HepG2 (cell line): ENCODE measurements at regions not wholly inside any gene's neighbourhood (a gene's known extent, or its start where the extent isn't known, plus 50 kb on each side); places are given as distances from the start of the nearest gene placed in this dataset.

Experiments
- ATAC-seq: fragments of 200-7000 bp; cut with Tn5 transposase; 3 replicates; pipeline ENCODE4 v1.9.1; 2020; ENCODE audit warnings: mild to moderate bottlenecking, moderate library complexity
- BruUV-seq: library from RNA; stranded (reverse); fragments of 400-500 nt; replicated peaks from 2 replicates; lab custom pipeline; 2021; lab: Mats Ljungman, UMichigan
- CTCF ChIA-PET: fragments of 300-600 bp; formaldehyde crosslinking; extraction: SDS; loops from one replicate; lab custom pipeline; 2021; ENCODE audit warnings: low total read pairs, inconsistent platforms, low intra/inter-chr PET ratio; lab: Yijun Ruan, JAX
- POLR2A ChIA-PET: fragments of 350-600 bp; sonication (Branson Sonifier 250); formaldehyde crosslinking; loops from one replicate; lab custom pipeline; 2020; ENCODE audit warnings: antibody characterized with exemption, inconsistent platforms; lab: Yijun Ruan, JAX
- DNase-seq: peaks from one replicate; pipeline ENCODE4 v3.0.0-alpha.2; 2015; ENCODE audit warnings: low spot score
- FAIRE-seq: peaks from 3 replicates; lab custom pipeline; 2011; peaks lifted over from hg19 to GRCh38; lab: Jason Lieb, UNC
- H2AFZ ChIP-seq: one replicate; pipeline ENCODE4 v1.6.1; 2011; ENCODE audit warnings: low read length, inconsistent platforms
- H3K27ac ChIP-seq: fragments of 300-600 bp; 3 replicates; pipeline ENCODE4 v1.8.0; 2011; ENCODE audit warnings: mixed run types, mild to moderate bottlenecking, mixed read lengths, low read length, inconsistent platforms; ENCODE audit not compliant: insufficient read depth; ENCODE audit errors: extremely low read length
- H3K27me3 ChIP-seq, 2 experiments: fragments of 200-600 bp in 1 of 2; 2 replicates in 1 of 2; 3 replicates in 1 of 2; pipeline versions ENCODE4 v1.6.0 to v1.8.0; 2011; ENCODE audit warnings: low read length in 2 of 2, mild to moderate bottlenecking in 2 of 2, moderate library complexity in 2 of 2, inconsistent platforms in 1 of 2; ENCODE audit not compliant: insufficient read depth in 2 of 2, control insufficient read depth in 1 of 2
- H3K36me3 ChIP-seq, 2 experiments: fragments of 200-600 bp in 1 of 2; replicated peaks in 1 of 2; 2 replicates in 1 of 2; 3 replicates in 1 of 2; pipeline versions ENCODE4 v1.5.1 to v1.8.0; 2011; ENCODE audit warnings: low read length in 2 of 2, inconsistent platforms in 1 of 2; ENCODE audit not compliant: insufficient read depth in 2 of 2, control insufficient read depth in 1 of 2
- H3K4me1 ChIP-seq: 2 replicates; pipeline ENCODE4 v1.5.1; 2012; ENCODE audit warnings: low read length, inconsistent platforms; ENCODE audit not compliant: insufficient read depth
- H3K4me2 ChIP-seq: 2 replicates; pipeline ENCODE4 v1.6.0; 2011; ENCODE audit warnings: low read depth, low read length, inconsistent platforms
- H3K4me3 ChIP-seq, 3 experiments: fragments of 200-600 bp in 1 of 3; sonication (generic), shearing (Covaris generic) in 1 of 3; replicated peaks in 1 of 3; 2 replicates each; pipeline ENCODE4 v1.5.1; 2011 to 2016; ENCODE audit warnings: low read length in 3 of 3, inconsistent platforms in 2 of 3, low read depth in 2 of 3, mild to moderate bottlenecking in 2 of 3, control low read depth in 1 of 3, mixed read lengths in 1 of 3; ENCODE audit not compliant: insufficient read depth in 1 of 3
- H3K79me2 ChIP-seq: one replicate; pipeline ENCODE4 v1.6.1; 2011; ENCODE audit warnings: low read length, inconsistent platforms; ENCODE audit not compliant: insufficient read depth
- H3K9ac ChIP-seq: 2 replicates; pipeline ENCODE4 v1.6.0; 2011; ENCODE audit warnings: mild to moderate bottlenecking, low read depth, low read length, inconsistent platforms; ENCODE audit not compliant: insufficient read depth
- H3K9me3 ChIP-seq: 2 replicates; pipeline ENCODE4 v1.5.1; 2012; ENCODE audit warnings: mild to moderate bottlenecking, low read length
- H4K20me1 ChIP-seq: 2 replicates; pipeline ENCODE4 v1.6.0; 2011; ENCODE audit warnings: inconsistent platforms, mild to moderate bottlenecking, low read length, moderate library complexity; ENCODE audit not compliant: insufficient read depth
- HCFC1 ChIP-seq: fragments of 150-350 bp; IDR thresholded peaks from 2 replicates; pipeline ENCODE4 v1.6.1; 2014; ENCODE audit warnings: low read depth, low read length
- U2AF2 ChIP-seq: fragments of 200-400 bp; formaldehyde crosslinking; IDR thresholded peaks from 2 replicates; pipeline ENCODE4 v1.6.1; 2017; ENCODE audit warnings: low read depth, mild to moderate bottlenecking, low read length
- ZKSCAN1 ChIP-seq: fragments of 150-350 bp; IDR thresholded peaks from 2 replicates; pipeline ENCODE4 v1.6.1; 2014; ENCODE audit warnings: low read length
- ZNF737 ChIP-seq: sonication (generic); formaldehyde crosslinking; IDR thresholded peaks from 2 replicates; pipeline ENCODE4 v1.5.0; 2020; ENCODE audit warnings: missing genetic modification reagents, mild to moderate bottlenecking, borderline replicate concordance
- ZSCAN31 ChIP-seq: sonication (generic); formaldehyde crosslinking; IDR thresholded peaks from 2 replicates; pipeline ENCODE4 v1.5.0; 2020; ENCODE audit warnings: low read depth, mild to moderate bottlenecking, missing genetic modification reagents
- WGBS: methylation state at CpG from one replicate; pipeline ENCODE4 v1.1.6; 2017; ENCODE audit warnings: low lambda C conversion rate; 5-methylcytosine and 5-hydroxymethylcytosine counted together
- in situ Hi-C: cut with HindIII; loops from 2 replicates; pipeline ENCODE4 v1.10.0; 2017; ENCODE audit warnings: low pct_unique_long_range_greater_than_20kb; ENCODE audit not compliant: extremely low pct_ligation_motif_present
- intact Hi-C: fragments of 100-400 bp; cut with micrococcal nuclease; formaldehyde crosslinking; loops from one replicate; pipeline ENCODE4 v1.10.0; 2022; ENCODE audit not compliant: unreplicated experiment
- TF ChIP-seq, protein P1 (sequence below): sonication (generic); formaldehyde crosslinking; IDR thresholded peaks from 2 replicates; pipeline ENCODE4 v1.4.0; 2020; ENCODE audit warnings: missing genetic modification reagents, mild to moderate bottlenecking, borderline replicate concordance
- TF ChIP-seq, protein P2 (sequence below): IDR thresholded peaks from 2 replicates; pipeline ENCODE4 v1.6.1; 2016; ENCODE audit warnings: missing compliant biosample characterization, missing genetic modification reagents, borderline replicate concordance

GRCh38 chr1:36572906-36573305 lies 90.2 kb upstream of the CSF3R start (continued):
- TF ChIP-seq, protein P1, sequence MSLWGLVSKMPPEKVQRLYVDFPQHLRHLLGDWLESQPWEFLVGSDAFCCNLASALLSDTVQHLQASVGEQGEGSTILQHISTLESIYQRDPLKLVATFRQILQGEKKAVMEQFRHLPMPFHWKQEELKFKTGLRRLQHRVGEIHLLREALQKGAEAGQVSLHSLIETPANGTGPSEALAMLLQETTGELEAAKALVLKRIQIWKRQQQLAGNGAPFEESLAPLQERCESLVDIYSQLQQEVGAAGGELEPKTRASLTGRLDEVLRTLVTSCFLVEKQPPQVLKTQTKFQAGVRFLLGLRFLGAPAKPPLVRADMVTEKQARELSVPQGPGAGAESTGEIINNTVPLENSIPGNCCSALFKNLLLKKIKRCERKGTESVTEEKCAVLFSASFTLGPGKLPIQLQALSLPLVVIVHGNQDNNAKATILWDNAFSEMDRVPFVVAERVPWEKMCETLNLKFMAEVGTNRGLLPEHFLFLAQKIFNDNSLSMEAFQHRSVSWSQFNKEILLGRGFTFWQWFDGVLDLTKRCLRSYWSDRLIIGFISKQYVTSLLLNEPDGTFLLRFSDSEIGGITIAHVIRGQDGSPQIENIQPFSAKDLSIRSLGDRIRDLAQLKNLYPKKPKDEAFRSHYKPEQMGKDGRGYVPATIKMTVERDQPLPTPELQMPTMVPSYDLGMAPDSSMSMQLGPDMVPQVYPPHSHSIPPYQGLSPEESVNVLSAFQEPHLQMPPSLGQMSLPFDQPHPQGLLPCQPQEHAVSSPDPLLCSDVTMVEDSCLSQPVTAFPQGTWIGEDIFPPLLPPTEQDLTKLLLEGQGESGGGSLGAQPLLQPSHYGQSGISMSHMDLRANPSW (CRISPR knock-in tag) = no peak
- TF ChIP-seq, all 625 proteins: peak for 0

- no peak overlapping the region for H3K4me3 ChIP-seq
- no peak overlapping the region for H3K9ac ChIP-seq
- ChIA-PET CTCF (no interaction called here), POLR2A (no interaction called here)
- H3K79me2 ChIP-seq = no peaks in the 10 kb centered on the region
- TF ChIP-seq HCFC1 = no peak
- TF ChIP-seq ZNF737 (CRISPR knock-in tag) = no peak
- TF ChIP-seq ZSCAN31 (CRISPR knock-in tag) = no peak
- no peak for TF ChIP-seq ZKSCAN1
- TF ChIP-seq, protein P2, sequence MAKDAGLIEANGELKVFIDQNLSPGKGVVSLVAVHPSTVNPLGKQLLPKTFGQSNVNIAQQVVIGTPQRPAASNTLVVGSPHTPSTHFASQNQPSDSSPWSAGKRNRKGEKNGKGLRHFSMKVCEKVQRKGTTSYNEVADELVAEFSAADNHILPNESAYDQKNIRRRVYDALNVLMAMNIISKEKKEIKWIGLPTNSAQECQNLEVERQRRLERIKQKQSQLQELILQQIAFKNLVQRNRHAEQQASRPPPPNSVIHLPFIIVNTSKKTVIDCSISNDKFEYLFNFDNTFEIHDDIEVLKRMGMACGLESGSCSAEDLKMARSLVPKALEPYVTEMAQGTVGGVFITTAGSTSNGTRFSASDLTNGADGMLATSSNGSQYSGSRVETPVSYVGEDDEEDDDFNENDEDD (CRISPR knock-in tag) = no peak
- no peak for TF ChIP-seq U2AF2
- FAIRE-seq (no peak), DNase-seq (no peak), ATAC-seq (no peak)
- intact Hi-C loops (no loop called here), in situ Hi-C loops (no loop called here)
- no peak overlapping the region for H2AFZ ChIP-seq
- H3K9me3 ChIP-seq = no peaks in the 10 kb centered on the region
- no TSS peak for BruUV-seq
- no peaks in the 10 kb centered on the region for H3K4me1 ChIP-seq
- WGBS = 13% methylated on average over 15 of the region's 15 CpGs
- H3K27ac ChIP-seq = no peak overlapping the region
- H3K4me2 ChIP-seq = no peak overlapping the region
- H4K20me1 ChIP-seq = no peaks in the 10 kb centered on the region
- no peaks in the 10 kb centered on the region for H3K36me3 ChIP-seq
- H3K27me3 ChIP-seq = peaks cover 0 to 14% of the 10 kb centered on the region in 2 experiments; a peak in 2 of 5 replicates
Measured at GRCh38 chr1:36572142-36572715, 89.5 kb upstream of the CSF3R start.
